Activated CD4-positive, alpha-beta T cell treated with anti-CD3 and anti-CD28 coated beads, Interleukin-2, amount 10 ng/mL, durations not matched to agents 24 days and 14 days (primary cell): ENCODE measurements at regions not wholly inside any gene's neighbourhood (a gene's known extent, or its start where the extent isn't known, plus 50 kb on each side); places are given as distances from the start of the nearest gene placed in this dataset.

Experiments used
- DNase-seq: peaks from one replicate; pipeline ENCODE4 v3.0.0; 2022
- H3K27ac Mint-ChIP-seq: one replicate; pipeline ENCODE4 v1.8.0; 2022; ENCODE audit warnings: mild to moderate bottlenecking, mixed read lengths
- H3K27me3 Mint-ChIP-seq: one replicate; pipeline ENCODE4 v1.8.0; 2022; ENCODE audit warnings: mixed read lengths
- H3K36me3 Mint-ChIP-seq: one replicate; pipeline ENCODE4 v1.8.0; 2022; ENCODE audit warnings: low read depth, mild to moderate bottlenecking, mixed read lengths
- H3K4me1 Mint-ChIP-seq: one replicate; pipeline ENCODE4 v1.8.0; 2021; ENCODE audit warnings: mixed read lengths
- H3K4me3 Mint-ChIP-seq: one replicate; pipeline ENCODE4 v1.8.0; 2022; ENCODE audit warnings: mild to moderate bottlenecking, moderate library complexity, mixed read lengths
- H3K9me3 Mint-ChIP-seq: one replicate; pipeline ENCODE4 v1.8.0; 2021; ENCODE audit warnings: mixed read lengths
- intact Hi-C: fragments of 100-400 bp; cut with micrococcal nuclease; formaldehyde crosslinking; loops from one replicate; pipeline ENCODE4 v1.15.1; 2023

- no peak overlapping the region for H3K4me3 Mint-ChIP-seq
- peaks cover 5% of the 10 kb centered on the region for H3K27me3 Mint-ChIP-seq
- H3K9me3 Mint-ChIP-seq, result no peaks in the 10 kb centered on the region
- H3K27ac Mint-ChIP-seq, result no peak overlapping the region
- no peaks in the 10 kb centered on the region for H3K36me3 Mint-ChIP-seq
- intact Hi-C loops, result no loop called here
- DNase-seq, result no peak
- H3K4me1 Mint-ChIP-seq, result no peaks in the 10 kb centered on the region
Measured at GRCh38 chr3:178417736-178418135, 118.5 kb upstream of the KCNMB2 start.

- intact Hi-C loops, result no loop called here
- H3K9me3 Mint-ChIP-seq, result no peaks in the 10 kb centered on the region
- no peaks in the 10 kb centered on the region for H3K4me1 Mint-ChIP-seq
- peaks cover 6% of the 10 kb centered on the region for H3K27me3 Mint-ChIP-seq
- no peak overlapping the region for H3K4me3 Mint-ChIP-seq
- no peak overlapping the region for H3K27ac Mint-ChIP-seq
- no peaks in the 10 kb centered on the region for H3K36me3 Mint-ChIP-seq
- DNase-seq, result no peak
Measured at GRCh38 chr3:178419071-178419470, 117.2 kb upstream of the KCNMB2 start.

GRCh38 chr3:178420033-178420432 is 116.2 kb upstream of the KCNMB2 start:
- no peaks in the 10 kb centered on the region for H3K9me3 Mint-ChIP-seq
- H3K27me3 Mint-ChIP-seq, result peaks cover 6% of the 10 kb centered on the region
- no peak for DNase-seq
- no peak overlapping the region for H3K4me3 Mint-ChIP-seq
- intact Hi-C loops, result no loop called here
- H3K36me3 Mint-ChIP-seq, result no peaks in the 10 kb centered on the region
- no peaks in the 10 kb centered on the region for H3K4me1 Mint-ChIP-seq
- H3K27ac Mint-ChIP-seq, result no peak overlapping the region

GRCh38 chr3:178421069-178421468 is 115.2 kb upstream of the KCNMB2 start:
- Mint-ChIP-seq H3K27ac (no peak overlapping the region), H3K4me1 (no peaks in the 10 kb centered on the region), H3K27me3 (peaks cover 6% of the 10 kb centered on the region), H3K36me3 (no peaks in the 10 kb centered on the region), H3K9me3 (no peaks in the 10 kb centered on the region), H3K4me3 (no peak overlapping the region)
- intact Hi-C loops, result no loop called here
- DNase-seq, result no peak

GRCh38 chr3:178422406-178422805 is 113.8 kb upstream of the KCNMB2 start:
- Mint-ChIP-seq H3K27ac (no peak overlapping the region), H3K9me3 (no peaks in the 10 kb centered on the region), H3K27me3 (peaks cover 6% of the 10 kb centered on the region), H3K36me3 (no peaks in the 10 kb centered on the region), H3K4me3 (no peak overlapping the region), H3K4me1 (no peaks in the 10 kb centered on the region)
- intact Hi-C loops, result no loop called here
- no peak for DNase-seq

GRCh38 chr3:178428037-178428436 is 108.2 kb upstream of the KCNMB2 start:
- H3K9me3 Mint-ChIP-seq, result no peaks in the 10 kb centered on the region
- intact Hi-C loops, result no loop called here

GRCh38 chr3:178434206-178434805 is 101.9 kb upstream of the KCNMB2 start:
- no peaks in the 10 kb centered on the region for H3K36me3 Mint-ChIP-seq
- no peaks in the 10 kb centered on the region for H3K9me3 Mint-ChIP-seq
- intact Hi-C loops, result no loop called here
- H3K4me1 Mint-ChIP-seq, result no peaks in the 10 kb centered on the region
- H3K27me3 Mint-ChIP-seq, result no peaks in the 10 kb centered on the region
- no peak overlapping the region for H3K27ac Mint-ChIP-seq
- no peak for DNase-seq
- no peak overlapping the region for H3K4me3 Mint-ChIP-seq

More at GRCh38 chr3:178428037-178428436, 108.2 kb upstream of the KCNMB2 start:
- Mint-ChIP-seq H3K27ac (no peak overlapping the region), H3K27me3 (no peaks in the 10 kb centered on the region), H3K4me1 (no peaks in the 10 kb centered on the region), H3K4me3 (no peak overlapping the region), H3K36me3 (no peaks in the 10 kb centered on the region)
- no peak for DNase-seq

- intact Hi-C loops, result loop anchor here (5.0 kb wide), 2 partner anchors 532 to 882 kb away; no protein-coding TSS in a partner anchor
- Mint-ChIP-seq H3K27ac (no peak overlapping the region), H3K27me3 (no peaks in the 10 kb centered on the region), H3K4me1 (no peaks in the 10 kb centered on the region), H3K36me3 (no peaks in the 10 kb centered on the region), H3K4me3 (no peak overlapping the region), H3K9me3 (no peaks in the 10 kb centered on the region)
- DNase-seq, result no peak
Measured at GRCh38 chr3:178435575-178435974, 100.7 kb upstream of the KCNMB2 start.

GRCh38 chr3:178436773-178437172 is 99.5 kb upstream of the KCNMB2 start:
- no peak overlapping the region for H3K4me3 Mint-ChIP-seq
- H3K4me1 Mint-ChIP-seq, result no peaks in the 10 kb centered on the region
- H3K27me3 Mint-ChIP-seq, result no peaks in the 10 kb centered on the region
- no peaks in the 10 kb centered on the region for H3K36me3 Mint-ChIP-seq
- intact Hi-C loops, result loop anchor here (2.0 to 5.0 kb wide), 3 partner anchors 531 to 1122 kb away; no protein-coding TSS in a partner anchor
- no peak for DNase-seq
- H3K9me3 Mint-ChIP-seq, result no peaks in the 10 kb centered on the region
- no peak overlapping the region for H3K27ac Mint-ChIP-seq

- intact Hi-C loops, result loop anchor here (2.0 to 5.0 kb wide), 3 partner anchors 530 to 1122 kb away; no protein-coding TSS in a partner anchor
Measured at GRCh38 chr3:178437236-178437635, 99.0 kb upstream of the KCNMB2 start.

GRCh38 chr3:178439504-178439903 is 96.7 kb upstream of the KCNMB2 start:
- DNase-seq, result no peak
- Mint-ChIP-seq H3K9me3 (no peaks in the 10 kb centered on the region), H3K27me3 (peaks cover 2% of the 10 kb centered on the region), H3K36me3 (no peaks in the 10 kb centered on the region), H3K4me1 (no peaks in the 10 kb centered on the region), H3K27ac (no peak overlapping the region), H3K4me3 (no peak overlapping the region)
- intact Hi-C loops, result loop anchor here (5.0 kb wide), 2 partner anchors 528 to 878 kb away; no protein-coding TSS in a partner anchor

More at GRCh38 chr3:178437236-178437635, 99.0 kb upstream of the KCNMB2 start:
- DNase-seq, result no peak
- Mint-ChIP-seq H3K36me3 (no peaks in the 10 kb centered on the region), H3K27me3 (peaks cover 2% of the 10 kb centered on the region), H3K27ac (no peak overlapping the region), H3K4me1 (no peaks in the 10 kb centered on the region), H3K9me3 (no peaks in the 10 kb centered on the region), H3K4me3 (no peak overlapping the region)

- H3K4me1 Mint-ChIP-seq, result no peaks in the 10 kb centered on the region
- no peak overlapping the region for H3K27ac Mint-ChIP-seq
- no peak overlapping the region for H3K4me3 Mint-ChIP-seq
- no peak for DNase-seq
- H3K9me3 Mint-ChIP-seq, result no peaks in the 10 kb centered on the region
- H3K36me3 Mint-ChIP-seq, result no peaks in the 10 kb centered on the region
- H3K27me3 Mint-ChIP-seq, result peaks cover 2% of the 10 kb centered on the region
- intact Hi-C loops, result no loop called here
Measured at GRCh38 chr3:178440043-178440442, 96.2 kb upstream of the KCNMB2 start.

- Mint-ChIP-seq H3K27me3 (peaks cover 2% of the 10 kb centered on the region), H3K9me3 (no peaks in the 10 kb centered on the region), H3K4me3 (no peak overlapping the region), H3K36me3 (no peaks in the 10 kb centered on the region), H3K27ac (no peak overlapping the region), H3K4me1 (no peaks in the 10 kb centered on the region)
- intact Hi-C loops, result no loop called here
- DNase-seq, result no peak
Measured at GRCh38 chr3:178443634-178444033, 92.6 kb upstream of the KCNMB2 start.

- no peaks in the 10 kb centered on the region for H3K9me3 Mint-ChIP-seq
- H3K27ac Mint-ChIP-seq, result no peak overlapping the region
- no peak for DNase-seq
- H3K27me3 Mint-ChIP-seq, result peaks cover 2% of the 10 kb centered on the region
- H3K36me3 Mint-ChIP-seq, result no peaks in the 10 kb centered on the region
- intact Hi-C loops, result no loop called here
- no peaks in the 10 kb centered on the region for H3K4me1 Mint-ChIP-seq
- H3K4me3 Mint-ChIP-seq, result no peak overlapping the region
Measured at GRCh38 chr3:178445139-178445538, 91.1 kb upstream of the KCNMB2 start.

- no peaks in the 10 kb centered on the region for H3K4me1 Mint-ChIP-seq
- no peaks in the 10 kb centered on the region for H3K9me3 Mint-ChIP-seq
- DNase-seq, result no peak
- intact Hi-C loops, result no loop called here
- H3K36me3 Mint-ChIP-seq, result no peaks in the 10 kb centered on the region
- H3K4me3 Mint-ChIP-seq, result no peak overlapping the region
- peaks cover 2% of the 10 kb centered on the region for H3K27me3 Mint-ChIP-seq
- H3K27ac Mint-ChIP-seq, result no peak overlapping the region
Measured at GRCh38 chr3:178446059-178446458, 90.2 kb upstream of the KCNMB2 start.
